Keratinocyte (primary cell): ENCODE measurements at regions not wholly inside any gene's neighbourhood (a gene's known extent, or its start where the extent isn't known, plus 50 kb on each side); places are given as distances from the start of the nearest gene placed in this dataset.

ENCODE experiments used
- DNase-seq: peaks from one replicate; pipeline ENCODE4 v3.0.0-alpha.2; 2011; ENCODE audit warnings: low read depth, missing footprints, low spot score
- FAIRE-seq: peaks from 2 replicates; lab custom pipeline; 2011; peaks lifted over from hg19 to GRCh38; lab: Jason Lieb, UNC
- H2AFZ ChIP-seq: 2 replicates; pipeline ENCODE4 v1.6.0; 2012; ENCODE audit warnings: low read length, control low read depth, inconsistent platforms; ENCODE audit not compliant: control insufficient read depth
- H3K27ac ChIP-seq: 2 replicates; pipeline ENCODE4 v1.5.1; 2011; ENCODE audit warnings: low read length; ENCODE audit not compliant: control insufficient read depth, insufficient read depth
- H3K27me3 ChIP-seq: 3 replicates; pipeline ENCODE4 v1.6.0; 2011; ENCODE audit warnings: low read length; ENCODE audit not compliant: control insufficient read depth, insufficient read depth; ENCODE audit errors: extremely low read depth
- H3K36me3 ChIP-seq, 2 experiments: 2 replicates in 1 of 2; 3 replicates in 1 of 2; pipeline ENCODE4 v1.5.1; 2011; ENCODE audit warnings: low read length in 2 of 2, mild to moderate bottlenecking in 1 of 2; ENCODE audit not compliant: control insufficient read depth in 2 of 2, insufficient read depth in 2 of 2; ENCODE audit errors: extremely low read depth in 1 of 2
- H3K4me1 ChIP-seq: 3 replicates; pipeline ENCODE4 v1.5.1; 2011; ENCODE audit warnings: low read length; ENCODE audit not compliant: control insufficient read depth, insufficient read depth; ENCODE audit errors: extremely low read depth
- H3K4me2 ChIP-seq: 3 replicates; pipeline ENCODE4 v1.6.0; 2011; ENCODE audit warnings: low read depth, low read length; ENCODE audit not compliant: control insufficient read depth, insufficient read depth; ENCODE audit errors: extremely low read depth
- H3K4me3 ChIP-seq, 3 experiments: fragments of 200-600 bp in 1 of 3; sonication (generic) in 1 of 3; 2 replicates in 2 of 3; 3 replicates in 1 of 3; pipeline ENCODE4 v1.5.1; 2011 to 2016; ENCODE audit warnings: low read length in 3 of 3, mild to moderate bottlenecking in 3 of 3, control low read depth in 2 of 3, inconsistent platforms in 1 of 3, low read depth in 1 of 3, mixed read lengths in 1 of 3, mixed run types in 1 of 3, moderate library complexity in 1 of 3; ENCODE audit not compliant: control insufficient read depth in 2 of 3, insufficient read depth in 2 of 3; ENCODE audit errors: extremely low read depth in 1 of 3
- H3K79me2 ChIP-seq: 2 replicates; pipeline ENCODE4 v1.6.0; 2012; ENCODE audit warnings: low read length; ENCODE audit not compliant: control insufficient read depth, insufficient read depth
- H3K9ac ChIP-seq: 3 replicates; pipeline ENCODE4 v1.6.0; 2011; ENCODE audit warnings: low read length; ENCODE audit not compliant: control insufficient read depth, insufficient read depth; ENCODE audit errors: extremely low read depth
- H3K9me1 ChIP-seq: 3 replicates; pipeline ENCODE4 v1.6.0; 2011; ENCODE audit warnings: low read length; ENCODE audit not compliant: control insufficient read depth, insufficient read depth; ENCODE audit errors: extremely low read depth
- H3K9me3 ChIP-seq: 2 replicates; pipeline ENCODE4 v1.5.1; 2012; ENCODE audit warnings: low read depth, low read length; ENCODE audit not compliant: control insufficient read depth
- H4K20me1 ChIP-seq: 3 replicates; pipeline ENCODE4 v1.6.0; 2011; ENCODE audit warnings: low read length; ENCODE audit not compliant: control insufficient read depth, insufficient read depth; ENCODE audit errors: extremely low read depth
- CTCF ChIP-seq, 3 experiments: IDR thresholded peaks in 1 of 3; conservative IDR thresholded peaks in 1 of 3; optimal IDR thresholded peaks in 1 of 3; 2 replicates in 2 of 3; 3 replicates in 1 of 3; pipeline versions ENCODE3 to v1.5.1; 2011; ENCODE audit warnings: low read length in 3 of 3, mild to moderate bottlenecking in 3 of 3, moderate library complexity in 2 of 3, control low read depth in 1 of 3, inconsistent platforms in 1 of 3; ENCODE audit not compliant: insufficient read depth in 2 of 3; ENCODE audit errors: extremely low read depth in 1 of 3
- EZH2 ChIP-seq: IDR thresholded peaks from one replicate; pipeline ENCODE4 v1.6.1; 2012; ENCODE audit warnings: inconsistent platforms, mild to moderate bottlenecking, low read length, moderate library complexity
- dilution Hi-C: fragments of 300-500 bp; cut with MboI; formaldehyde crosslinking; loops from one replicate; pipeline ENCODE4 v1.7.0; 2020; ENCODE audit warnings: low sequenced_read_pairs; ENCODE audit not compliant: extremely low pct_ligation_motif_present

- no peak for TF ChIP-seq EZH2
- no peak for TF ChIP-seq CTCF (optimal IDR thresholded peaks at IDR 0.05 in 1 of 3, IDR thresholded peaks at IDR 0.05 in 1 of 3, conservative IDR thresholded peaks at IDR 0.05 in 1 of 3; ENCODE audit: extremely low read depth in 1 of 3, insufficient read depth in 2 of 3, low read length in 3 of 3)
- H3K4me3 ChIP-seq = no peak overlapping the region
- no peak overlapping the region for H3K27ac ChIP-seq
- H3K9me3 ChIP-seq = no peaks in the 10 kb centered on the region
- H3K4me2 ChIP-seq = no peak overlapping the region
- DNase-seq (no peak), FAIRE-seq (no peak)
- H3K4me1 ChIP-seq = no peaks in the 10 kb centered on the region
- no peaks in the 10 kb centered on the region for H3K79me2 ChIP-seq
- H3K27me3 ChIP-seq = no peaks in the 10 kb centered on the region
- H2AFZ ChIP-seq = no peak overlapping the region
- dilution Hi-C loops = no loop called here
- no peaks in the 10 kb centered on the region for H3K9me1 ChIP-seq
- H3K36me3 ChIP-seq = no peaks in the 10 kb centered on the region
- no peak overlapping the region for H3K9ac ChIP-seq
- H4K20me1 ChIP-seq = no peaks in the 10 kb centered on the region
These were observed 860.9 kb downstream of the XPNPEP1 start for GRCh38 chr10:109062371-109062770.

GRCh38 chr10:109055243-109055642 lies 868.1 kb downstream of the XPNPEP1 start:
- H2AFZ ChIP-seq = no peak overlapping the region
- no peak overlapping the region for H3K4me2 ChIP-seq
- FAIRE-seq = no peak
- no peak overlapping the region for H3K27ac ChIP-seq
- dilution Hi-C loops = no loop called here
- H3K4me3 ChIP-seq = no peak overlapping the region
- H3K9me3 ChIP-seq = no peaks in the 10 kb centered on the region
- H4K20me1 ChIP-seq = no peaks in the 10 kb centered on the region
- no peaks in the 10 kb centered on the region for H3K27me3 ChIP-seq
- H3K9ac ChIP-seq = no peak overlapping the region
- DNase-seq = no peak
- no peaks in the 10 kb centered on the region for H3K36me3 ChIP-seq
- no peaks in the 10 kb centered on the region for H3K4me1 ChIP-seq
- H3K79me2 ChIP-seq = no peaks in the 10 kb centered on the region
- H3K9me1 ChIP-seq = no peaks in the 10 kb centered on the region
- no peak for TF ChIP-seq EZH2
- no peak for TF ChIP-seq CTCF (optimal IDR thresholded peaks at IDR 0.05 in 1 of 3, IDR thresholded peaks at IDR 0.05 in 1 of 3, conservative IDR thresholded peaks at IDR 0.05 in 1 of 3; ENCODE audit: extremely low read depth in 1 of 3, insufficient read depth in 2 of 3, low read length in 3 of 3)
